Renal pelvis (tissue), 1 donor: ENCODE measurements at regions not wholly inside any gene's neighbourhood (a gene's known extent, or its start where the extent isn't known, plus 50 kb on each side); places are given as distances from the start of the nearest gene placed in this dataset.
"Not testable (repeated sequence)": the region's sequence is repeated elsewhere in the genome, so short reads cannot be mapped to it uniquely, and the experiment has no call there.

ENCODE experiments used
- DNase-seq: peaks from one replicate; pipeline ENCODE4 v3.0.0-alpha.2; 2013

GRCh38 chr7:26955516-26955915, 91.1 kb upstream of the SKAP2 start:
- DNase-seq = no peak

- peak; percentile 44 for DNase-seq
These were observed 90.6 kb upstream of the SKAP2 start for GRCh38 chr7:26954951-26955350.

- DNase-seq = no peak
These were observed 87.1 kb upstream of the SKAP2 start for GRCh38 chr7:26951407-26951950.

- no peak for DNase-seq
These were observed 86.5 kb upstream of the SKAP2 start for GRCh38 chr7:26950889-26951288.

- no peak for DNase-seq
These were observed 84.9 kb upstream of the SKAP2 start for GRCh38 chr7:26949319-26949718.

GRCh38 chr7:26948617-26949118, 84.3 kb upstream of the SKAP2 start:
- no peak for DNase-seq

GRCh38 chr7:26944501-26945358, 80.3 kb upstream of the SKAP2 start:
- no peak for DNase-seq

- no peak for DNase-seq
These were observed 73.7 kb upstream of the SKAP2 start for GRCh38 chr7:26937939-26938623.

GRCh38 chr7:26937306-26937705, 72.9 kb upstream of the SKAP2 start:
- DNase-seq = no peak

GRCh38 chr7:26932616-26933015, 68.2 kb upstream of the SKAP2 start:
- DNase-seq = not testable (repeated sequence)

GRCh38 chr7:26930845-26931244, 66.5 kb upstream of the SKAP2 start:
- DNase-seq = no peak

- DNase-seq = no peak
These were observed 65.8 kb upstream of the SKAP2 start for GRCh38 chr7:26930201-26930600.

- no peak for DNase-seq
These were observed 64.4 kb upstream of the SKAP2 start for GRCh38 chr7:26928703-26929347.

- DNase-seq = no peak
These were observed 61.4 kb upstream of the SKAP2 start for GRCh38 chr7:26925768-26926167.

GRCh38 chr7:26924149-26924767, 59.9 kb upstream of the SKAP2 start:
- no peak for DNase-seq

GRCh38 chr7:26919906-26920493, 55.6 kb upstream of the SKAP2 start:
- no peak for DNase-seq

GRCh38 chr7:26918241-26918640, 53.9 kb upstream of the SKAP2 start:
- no peak for DNase-seq

GRCh38 chr7:26916779-26917320, 52.5 kb upstream of the SKAP2 start:
- no peak for DNase-seq

- no peak for DNase-seq
These were observed 51.9 kb upstream of the SKAP2 start for GRCh38 chr7:26916336-26916735.
